VCaP (cell line): ENCODE measurements at regions not wholly inside any gene's neighbourhood (a gene's known extent, or its start where the extent isn't known, plus 50 kb on each side); places are given as distances from the start of the nearest gene placed in this dataset.

ENCODE experiments used
- H3K27ac ChIP-seq: fragments of 450-650 bp; 2 replicates; pipeline ENCODE4 v1.5.1; 2017
- TF ChIP-seq, protein P1 (sequence below): fragments of 450-650 bp; conservative IDR thresholded peaks from 2 replicates; pipeline ENCODE4 v1.5.1; 2017; ENCODE audit warnings: mild to moderate bottlenecking, moderate library complexity

DNA sequence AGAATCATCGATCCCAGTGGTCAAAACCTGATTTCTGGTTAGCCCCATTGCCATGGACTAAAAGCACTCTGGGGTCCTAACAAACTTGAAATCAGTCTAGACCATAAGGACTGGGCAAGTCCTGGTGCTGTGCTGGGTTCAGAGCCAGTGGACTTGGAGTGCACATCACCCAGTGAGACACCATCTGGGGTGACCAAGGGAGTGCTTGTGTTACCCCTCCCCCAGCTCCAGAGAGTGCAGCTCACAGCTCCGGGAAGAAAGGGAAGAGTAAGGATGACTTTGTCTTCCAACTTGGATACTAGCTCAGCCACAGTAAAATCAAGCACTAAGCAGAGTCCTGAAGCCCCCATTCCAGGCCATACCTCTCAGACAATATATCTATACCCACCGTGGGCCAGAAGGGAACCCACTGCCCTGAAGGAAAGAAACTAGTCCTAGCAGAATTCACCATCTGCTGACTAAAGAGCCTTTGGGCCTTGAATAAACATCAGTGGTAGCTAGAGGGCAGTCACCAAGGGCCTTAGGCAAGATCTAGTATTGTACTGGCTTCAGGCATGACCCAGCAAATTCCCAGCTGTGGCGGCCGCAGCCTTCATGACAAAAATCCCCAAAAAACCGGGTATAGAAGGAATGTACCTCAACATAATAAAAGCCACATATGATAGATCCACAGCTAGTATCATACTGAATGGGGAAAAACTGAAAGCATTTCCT lies 153.5 kb upstream of the OGFRL1 start:
- TF ChIP-seq, protein P1, sequence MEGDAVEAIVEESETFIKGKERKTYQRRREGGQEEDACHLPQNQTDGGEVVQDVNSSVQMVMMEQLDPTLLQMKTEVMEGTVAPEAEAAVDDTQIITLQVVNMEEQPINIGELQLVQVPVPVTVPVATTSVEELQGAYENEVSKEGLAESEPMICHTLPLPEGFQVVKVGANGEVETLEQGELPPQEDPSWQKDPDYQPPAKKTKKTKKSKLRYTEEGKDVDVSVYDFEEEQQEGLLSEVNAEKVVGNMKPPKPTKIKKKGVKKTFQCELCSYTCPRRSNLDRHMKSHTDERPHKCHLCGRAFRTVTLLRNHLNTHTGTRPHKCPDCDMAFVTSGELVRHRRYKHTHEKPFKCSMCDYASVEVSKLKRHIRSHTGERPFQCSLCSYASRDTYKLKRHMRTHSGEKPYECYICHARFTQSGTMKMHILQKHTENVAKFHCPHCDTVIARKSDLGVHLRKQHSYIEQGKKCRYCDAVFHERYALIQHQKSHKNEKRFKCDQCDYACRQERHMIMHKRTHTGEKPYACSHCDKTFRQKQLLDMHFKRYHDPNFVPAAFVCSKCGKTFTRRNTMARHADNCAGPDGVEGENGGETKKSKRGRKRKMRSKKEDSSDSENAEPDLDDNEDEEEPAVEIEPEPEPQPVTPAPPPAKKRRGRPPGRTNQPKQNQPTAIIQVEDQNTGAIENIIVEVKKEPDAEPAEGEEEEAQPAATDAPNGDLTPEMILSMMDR = no peak

DNA sequence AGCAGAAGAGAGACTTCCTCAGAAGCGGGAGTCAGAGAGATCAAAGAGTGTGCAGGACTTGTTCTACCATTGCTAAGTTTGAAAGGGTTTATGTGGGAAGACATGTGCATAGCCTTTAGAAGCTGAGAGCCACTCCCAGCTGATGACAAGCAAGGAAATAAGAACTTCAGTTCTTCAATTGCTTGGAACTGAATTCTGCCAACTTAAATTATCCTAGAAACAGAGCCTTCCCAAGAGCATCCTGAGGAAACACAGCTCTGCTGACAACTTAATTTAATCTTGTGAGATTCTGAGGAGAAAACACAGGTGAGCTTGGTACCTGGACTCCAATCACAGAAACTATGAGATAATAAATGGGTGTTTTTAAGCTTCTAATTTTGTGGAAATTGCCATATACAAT lies 150.6 kb upstream of the OGFRL1 start:
- TF ChIP-seq, protein P1 = no peak
- H3K27ac ChIP-seq = no peak overlapping the region

More for the DNA sequence above, 153.5 kb upstream of the OGFRL1 start:
- H3K27ac ChIP-seq = no peak overlapping the region

DNA sequence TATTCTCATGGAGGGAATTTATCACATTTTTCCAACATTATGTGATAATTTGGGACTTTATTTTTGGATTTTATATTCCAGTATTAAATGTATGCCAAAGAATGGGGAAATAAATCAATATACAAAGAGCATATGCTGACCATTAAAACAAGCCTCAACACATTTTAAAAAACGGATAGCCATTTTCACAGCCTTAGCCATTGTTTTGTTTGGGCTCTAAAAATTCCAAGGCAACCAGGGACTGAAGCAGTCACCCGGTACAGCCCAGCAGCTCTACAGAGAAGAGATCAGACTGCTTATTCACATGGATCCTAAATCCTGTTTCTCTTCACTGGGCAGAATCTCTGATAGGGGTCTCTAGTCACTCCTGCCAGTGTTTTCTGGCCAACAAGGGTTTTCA lies 150.2 kb upstream of the OGFRL1 start:
- no peak overlapping the region for H3K27ac ChIP-seq
- TF ChIP-seq, protein P1 = no peak

DNA sequence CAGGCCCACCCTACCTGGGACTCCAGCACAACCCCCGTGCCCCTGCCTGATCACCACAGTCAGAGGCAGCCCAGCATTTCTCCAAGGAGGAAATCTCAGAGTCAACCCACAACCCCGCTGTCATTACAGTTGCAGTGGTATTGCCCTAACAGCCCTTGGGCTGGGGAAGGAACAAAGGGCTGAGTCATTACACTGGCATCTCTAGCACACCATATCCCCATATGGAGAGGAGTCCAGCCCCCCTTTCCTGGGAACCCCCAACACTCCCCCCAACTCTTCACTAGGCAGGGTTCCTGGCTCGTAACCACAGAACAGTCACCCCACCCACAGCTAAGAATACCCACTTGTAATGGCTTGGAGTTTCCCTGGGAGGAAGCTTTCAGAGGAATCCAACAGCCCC lies 149.4 kb upstream of the OGFRL1 start:
- H3K27ac ChIP-seq = no peak overlapping the region
- TF ChIP-seq, protein P1 = no peak

DNA sequence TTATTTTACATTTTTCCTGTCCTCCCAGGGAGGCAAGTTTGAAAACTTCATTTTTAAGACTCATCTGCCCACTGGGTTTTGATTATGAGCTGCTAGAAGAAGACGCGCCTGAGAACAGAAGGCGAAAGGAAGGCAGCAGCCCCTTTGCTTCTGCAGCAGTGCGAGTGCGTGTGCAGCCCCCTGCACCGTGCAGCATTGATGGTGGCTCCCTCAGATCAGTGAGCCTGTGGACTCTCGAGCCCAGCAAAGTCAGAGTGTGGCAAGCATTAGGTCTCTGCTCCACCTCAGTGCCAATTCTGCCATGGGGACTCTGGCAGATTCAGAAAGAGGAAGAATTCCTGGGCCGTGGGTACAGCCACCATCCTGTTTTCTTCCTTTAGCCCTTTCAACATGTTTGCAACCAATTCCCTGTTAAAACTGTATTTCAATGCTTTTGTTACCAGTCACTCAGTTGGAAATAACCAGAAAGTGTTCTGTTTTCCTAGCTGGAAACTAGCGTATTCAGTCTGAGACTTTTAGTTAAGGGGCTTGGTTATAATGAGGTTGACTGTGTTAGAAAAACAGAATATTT lies 134.8 kb upstream of the OGFRL1 start:
- no peak overlapping the region for H3K27ac ChIP-seq
- TF ChIP-seq, protein P1 = no peak

DNA sequence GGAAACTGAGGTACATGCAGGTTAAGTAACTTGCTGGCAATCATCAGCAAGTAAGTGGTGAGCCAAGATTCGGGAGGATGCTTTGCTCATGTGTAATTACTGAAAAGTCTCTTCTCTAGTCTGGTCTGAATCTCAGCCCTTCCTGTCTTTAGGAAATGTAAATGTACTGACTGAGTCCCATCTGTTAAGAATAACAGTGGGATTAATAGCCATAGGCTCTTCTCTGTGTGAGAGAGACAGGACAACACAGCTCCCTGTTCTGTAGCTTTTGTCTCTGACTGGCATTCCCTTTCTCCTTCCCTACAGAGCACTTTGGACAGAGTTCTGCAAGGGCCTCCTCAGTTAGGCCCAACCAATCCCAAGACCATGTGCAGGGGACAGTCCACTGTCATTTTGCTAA lies 131.3 kb upstream of the OGFRL1 start:
- H3K27ac ChIP-seq = no peak overlapping the region
- TF ChIP-seq, protein P1 = no peak

DNA sequence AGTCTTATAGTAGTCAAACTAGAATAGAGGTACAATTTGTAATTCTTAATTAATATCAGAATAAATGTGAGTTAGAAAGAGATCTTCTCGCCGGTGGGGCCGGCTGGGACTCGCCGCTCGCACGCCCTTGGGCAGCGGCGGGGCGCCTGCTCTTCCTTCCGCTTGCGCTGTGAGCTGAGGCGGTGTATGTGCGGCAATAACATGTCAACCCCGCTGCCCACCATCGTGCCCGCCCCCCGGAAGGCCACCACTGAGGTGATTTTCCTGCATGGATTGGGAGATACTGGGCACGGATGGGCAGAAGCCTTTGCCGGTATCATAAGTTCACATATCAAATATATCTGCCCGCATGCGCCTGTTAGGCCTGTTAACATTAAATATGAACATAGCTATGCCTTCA lies 123.7 kb upstream of the OGFRL1 start:
- no peak overlapping the region for H3K27ac ChIP-seq
- TF ChIP-seq, protein P1 = no peak
